ENCODE measurements at regions not wholly inside any gene's neighbourhood (a gene's known extent, or its start where the extent isn't known, plus 50 kb on each side); places are given as distances from the start of the nearest gene placed in this dataset.

GRCh38 chr5:159385536-159385935 is 55.2 kb upstream of the IL12B start:
- no peak for TF ChIP-seq CTCF (IDR thresholded peaks at IDR 0.05; ENCODE audit: low read depth, low read length, missing input control)
- TF ChIP-seq YY1 (IDR thresholded peaks at IDR 0.05), result no peak
- no peak for TF ChIP-seq FOXA1 (IDR thresholded peaks at IDR 0.05)
- TF ChIP-seq REST (IDR thresholded peaks at IDR 0.05), result no peak
- TF ChIP-seq ATF3 (IDR thresholded peaks at IDR 0.05), result no peak
- no peak for TF ChIP-seq HNF4G (IDR thresholded peaks at IDR 0.05)
- TF ChIP-seq SP1 (IDR thresholded peaks at IDR 0.05), result no peak
- no peak for TF ChIP-seq GABPA (IDR thresholded peaks at IDR 0.05 in 1 of 2, conservative IDR thresholded peaks at IDR 0.05 in 1 of 2)
